ENCODE measurements at regions not wholly inside any gene's neighbourhood (a gene's known extent, or its start where the extent isn't known, plus 50 kb on each side); places are given as distances from the start of the nearest gene placed in this dataset.
A peak's percentile ranks its signal among the peaks of the same experiment; 100 is the strongest.
"Not testable (repeated sequence)": the region's sequence is repeated elsewhere in the genome, so short reads cannot be mapped to it uniquely, and the experiment has no call there.

DNA sequence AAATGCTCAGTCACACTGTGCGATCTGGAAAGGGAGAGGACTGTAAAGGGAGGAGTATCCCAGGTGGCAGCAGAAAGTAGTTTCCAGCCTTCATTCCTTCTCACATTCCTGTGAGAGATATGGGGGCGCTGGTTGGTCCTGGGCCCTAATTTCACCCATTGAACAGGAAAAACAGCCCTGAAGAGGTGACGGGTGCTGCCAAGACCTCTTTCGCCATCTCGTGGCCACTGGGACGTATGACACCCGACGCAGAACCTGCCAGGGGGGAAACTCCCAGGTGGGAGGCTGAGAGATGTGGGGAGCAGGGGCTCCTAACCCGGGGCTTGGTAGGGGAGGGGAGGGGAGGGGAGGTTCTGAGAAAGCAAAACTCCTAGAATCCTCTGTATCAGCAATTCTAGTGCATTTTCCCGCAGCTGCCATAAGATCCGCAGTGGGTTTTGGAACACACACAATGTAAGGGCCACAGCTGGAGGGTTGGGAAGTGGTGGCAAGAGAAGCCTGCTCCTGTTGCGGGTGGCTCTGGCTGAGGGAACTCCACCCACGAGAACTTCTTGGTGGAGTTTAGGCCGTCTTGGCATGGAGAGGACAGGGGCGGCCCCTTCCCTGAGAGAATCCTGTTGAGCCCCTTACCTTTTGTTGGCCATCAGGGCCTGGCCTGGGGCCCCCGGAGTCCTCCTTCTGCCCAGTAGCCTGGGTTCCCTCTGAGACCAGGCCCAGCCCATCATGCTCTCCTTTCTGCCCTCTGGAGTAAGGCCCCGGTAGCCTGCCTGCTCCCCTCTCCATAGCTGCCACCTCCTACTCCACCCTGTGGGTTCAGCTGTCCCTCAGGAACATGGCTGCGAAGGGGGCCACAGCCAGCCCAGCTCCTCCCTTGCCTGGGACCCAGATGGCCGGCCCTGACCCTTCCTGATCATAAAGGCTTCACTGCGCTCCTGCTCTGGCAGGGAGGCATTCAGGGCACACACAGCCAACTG is 134.1 kb downstream of the OR13H1 start:
- ATAC-seq (ENCODE audit: insufficient read depth, low FRiP score) (peak; percentile 46), DNase-seq (peak; percentile 34 to 54 (median 53))
- H3K4me1 ChIP-seq (ENCODE audit: control insufficient read depth in 5 of 5, insufficient read depth in 5 of 5, low read length in 5 of 5): peaks cover 0 to 3% (median 0%) of the 10 kb centered on the region in 5 donors
- no peak overlapping the region for H3K4me3 ChIP-seq
- H3K27me3 ChIP-seq (ENCODE audit: control insufficient read depth in 3 of 3, insufficient read depth in 3 of 3, low read length in 2 of 3): peaks cover 0 to 56% (median 25%) of the 10 kb centered on the region in 3 donors
- TF ChIP-seq, protein P1, sequence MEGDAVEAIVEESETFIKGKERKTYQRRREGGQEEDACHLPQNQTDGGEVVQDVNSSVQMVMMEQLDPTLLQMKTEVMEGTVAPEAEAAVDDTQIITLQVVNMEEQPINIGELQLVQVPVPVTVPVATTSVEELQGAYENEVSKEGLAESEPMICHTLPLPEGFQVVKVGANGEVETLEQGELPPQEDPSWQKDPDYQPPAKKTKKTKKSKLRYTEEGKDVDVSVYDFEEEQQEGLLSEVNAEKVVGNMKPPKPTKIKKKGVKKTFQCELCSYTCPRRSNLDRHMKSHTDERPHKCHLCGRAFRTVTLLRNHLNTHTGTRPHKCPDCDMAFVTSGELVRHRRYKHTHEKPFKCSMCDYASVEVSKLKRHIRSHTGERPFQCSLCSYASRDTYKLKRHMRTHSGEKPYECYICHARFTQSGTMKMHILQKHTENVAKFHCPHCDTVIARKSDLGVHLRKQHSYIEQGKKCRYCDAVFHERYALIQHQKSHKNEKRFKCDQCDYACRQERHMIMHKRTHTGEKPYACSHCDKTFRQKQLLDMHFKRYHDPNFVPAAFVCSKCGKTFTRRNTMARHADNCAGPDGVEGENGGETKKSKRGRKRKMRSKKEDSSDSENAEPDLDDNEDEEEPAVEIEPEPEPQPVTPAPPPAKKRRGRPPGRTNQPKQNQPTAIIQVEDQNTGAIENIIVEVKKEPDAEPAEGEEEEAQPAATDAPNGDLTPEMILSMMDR (IDR thresholded peaks at IDR 0.05; ENCODE audit: control extremely low read depth, extremely low read depth): peak; percentile 28
- H3K9ac ChIP-seq (ENCODE audit: insufficient read depth in 1 of 2, low read length in 2 of 2): no peak overlapping the region
- H3K27ac ChIP-seq (ENCODE audit: low read depth in 1 of 2, low read length in 1 of 2): no peak overlapping the region
- no peaks in the 10 kb centered on the region for H3K9me3 ChIP-seq (ENCODE audit: control insufficient read depth in 4 of 4, insufficient read depth in 3 of 4, low read length in 3 of 4)
- H3K36me3 ChIP-seq (ENCODE audit: control insufficient read depth in 4 of 4, insufficient read depth in 4 of 4, low read length in 4 of 4): no peaks in the 10 kb centered on the region
- 36 to 64% methylated on average over 16 to 20 of the region's 20 CpGs for WGBS, 2 donors

- not testable (repeated sequence) for H3K4me1 ChIP-seq (ENCODE audit: control insufficient read depth in 5 of 5, insufficient read depth in 5 of 5, low read length in 5 of 5); H3K27ac ChIP-seq (ENCODE audit: low read depth in 1 of 2, low read length in 1 of 2); DNase-seq; H3K9ac ChIP-seq (ENCODE audit: insufficient read depth in 1 of 2, low read length in 2 of 2); H3K36me3 ChIP-seq (ENCODE audit: control insufficient read depth in 4 of 4, insufficient read depth in 4 of 4, low read length in 4 of 4); H3K4me3 ChIP-seq; ATAC-seq (ENCODE audit: insufficient read depth, low FRiP score); H3K9me3 ChIP-seq (ENCODE audit: control insufficient read depth in 4 of 4, insufficient read depth in 3 of 4, low read length in 3 of 4)
- peaks cover 0 to 40% (median 17%) of the 10 kb centered on the region in 3 donors for H3K27me3 ChIP-seq (ENCODE audit: control insufficient read depth in 3 of 3, insufficient read depth in 3 of 3, low read length in 2 of 3)
- WGBS, 2 donors: 60 to 91% methylated on average over 1 of the region's 1 CpG
These were observed 138.9 kb downstream of the OR13H1 start for GRCh38 chrX:131682735-131683134.

- no peak for DNase-seq
- Histone ChIP-seq H3K4me1 (ENCODE audit: control insufficient read depth in 5 of 5, insufficient read depth in 5 of 5, low read length in 5 of 5) (no peaks in the 10 kb centered on the region), H3K9ac (ENCODE audit: insufficient read depth in 1 of 2, low read length in 2 of 2) (no peak overlapping the region), H3K9me3 (ENCODE audit: control insufficient read depth in 4 of 4, insufficient read depth in 3 of 4, low read length in 3 of 4) (peaks cover 0 to 3% (median 0%) of the 10 kb centered on the region in 4 donors), H3K4me3 (no peak overlapping the region), H3K36me3 (ENCODE audit: control insufficient read depth in 4 of 4, insufficient read depth in 4 of 4, low read length in 4 of 4) (no peaks in the 10 kb centered on the region), H3K27ac (ENCODE audit: low read depth in 1 of 2, low read length in 1 of 2) (no peak overlapping the region), H3K27me3 (ENCODE audit: control insufficient read depth in 3 of 3, insufficient read depth in 3 of 3, low read length in 2 of 3) (peaks cover 0 to 37% (median 34%) of the 10 kb centered on the region in 3 donors)
- TF ChIP-seq, protein P1 (IDR thresholded peaks at IDR 0.05; ENCODE audit: control extremely low read depth, extremely low read depth): no peak
- ATAC-seq (ENCODE audit: insufficient read depth, low FRiP score): no peak
These were observed 149.5 kb downstream of the OR13H1 start for GRCh38 chrX:131693359-131693758.

DNA sequence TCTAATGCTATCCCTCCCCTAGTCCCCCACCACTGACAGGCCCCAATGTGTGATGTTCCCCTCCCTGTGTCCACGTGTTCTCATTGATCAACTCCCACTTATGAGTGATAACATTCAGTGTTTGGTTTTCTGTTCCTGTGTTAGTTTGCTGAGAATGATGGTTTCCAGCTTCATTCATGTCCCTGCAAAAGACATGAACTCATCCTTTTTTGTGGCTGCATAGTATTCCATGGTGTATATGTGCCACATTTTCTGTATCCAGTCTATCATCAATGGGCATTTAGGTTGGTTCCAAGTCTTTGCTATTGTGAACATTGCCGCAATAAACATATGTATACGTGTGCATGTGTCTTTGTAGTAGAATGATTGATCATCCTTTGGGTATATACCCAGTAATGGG is 153.1 kb downstream of the OR13H1 start:
- not testable (repeated sequence) for H3K27ac ChIP-seq (ENCODE audit: low read depth in 1 of 2, low read length in 1 of 2); H3K36me3 ChIP-seq (ENCODE audit: control insufficient read depth in 4 of 4, insufficient read depth in 4 of 4, low read length in 4 of 4); H3K9me3 ChIP-seq (ENCODE audit: control insufficient read depth in 4 of 4, insufficient read depth in 3 of 4, low read length in 3 of 4); DNase-seq; H3K4me1 ChIP-seq (ENCODE audit: control insufficient read depth in 5 of 5, insufficient read depth in 5 of 5, low read length in 5 of 5); ATAC-seq (ENCODE audit: insufficient read depth, low FRiP score); H3K9ac ChIP-seq (ENCODE audit: insufficient read depth in 1 of 2, low read length in 2 of 2); H3K4me3 ChIP-seq
- H3K27me3 ChIP-seq (ENCODE audit: control insufficient read depth in 3 of 3, insufficient read depth in 3 of 3, low read length in 2 of 3): peaks cover 0 to 38% (median 26%) of the 10 kb centered on the region in 3 donors
- WGBS, 2 donors: 90 to 98% methylated on average over 3 of the region's 3 CpGs
